ENCODE measurements at regions not wholly inside any gene's neighbourhood (a gene's known extent, or its start where the extent isn't known, plus 50 kb on each side); places are given as distances from the start of the nearest gene placed in this dataset.

- no peak for DNase-seq (ENCODE audit: low read depth in 4 of 4, low spot score in 3 of 4)
Observed at GRCh38 chr1:188325211-188325610, 1496.5 kb downstream of the PLA2G4A start.

GRCh38 chr1:188343914-188344313, 1515.2 kb downstream of the PLA2G4A start:
- DNase-seq (ENCODE audit: low read depth in 4 of 4, low spot score in 3 of 4), result no peak

- DNase-seq (ENCODE audit: low read depth in 4 of 4, low spot score in 3 of 4), result no peak
Observed at GRCh38 chr1:188350104-188350503, 1521.4 kb downstream of the PLA2G4A start.

GRCh38 chr1:188355082-188355481, 1526.3 kb downstream of the PLA2G4A start:
- DNase-seq (ENCODE audit: low read depth in 4 of 4, low spot score in 3 of 4), result no peak

GRCh38 chr1:188355847-188356246, 1527.1 kb downstream of the PLA2G4A start:
- DNase-seq (ENCODE audit: low read depth in 4 of 4, low spot score in 3 of 4), result no peak

- DNase-seq (ENCODE audit: low read depth in 4 of 4, low spot score in 3 of 4), result no peak
Observed at GRCh38 chr1:188359315-188359714, 1530.6 kb downstream of the PLA2G4A start.

- DNase-seq (ENCODE audit: low read depth in 4 of 4, low spot score in 3 of 4), result no peak
Observed at GRCh38 chr1:188363943-188364342, 1535.2 kb downstream of the PLA2G4A start.

- DNase-seq (ENCODE audit: low read depth in 4 of 4, low spot score in 3 of 4), result no peak
Observed at GRCh38 chr1:188364927-188365449, 1536.2 kb downstream of the PLA2G4A start.

GRCh38 chr1:188365874-188366273, 1537.1 kb downstream of the PLA2G4A start:
- no peak for DNase-seq (ENCODE audit: low read depth in 4 of 4, low spot score in 3 of 4)

- DNase-seq (ENCODE audit: low read depth in 4 of 4, low spot score in 3 of 4), result no peak
Observed at GRCh38 chr1:188367661-188368060, 1538.9 kb downstream of the PLA2G4A start.

- DNase-seq (ENCODE audit: low read depth in 4 of 4, low spot score in 3 of 4), result no peak
Observed at GRCh38 chr1:188371295-188371806, 1542.6 kb downstream of the PLA2G4A start.

GRCh38 chr1:188372821-188373220, 1544.1 kb downstream of the PLA2G4A start:
- DNase-seq (ENCODE audit: low read depth in 4 of 4, low spot score in 3 of 4), result no peak

- no peak for DNase-seq (ENCODE audit: low read depth in 4 of 4, low spot score in 3 of 4)
Observed at GRCh38 chr1:188382851-188383250, 1554.1 kb downstream of the PLA2G4A start.

- DNase-seq (ENCODE audit: low read depth in 4 of 4, low spot score in 3 of 4), result no peak
Observed at GRCh38 chr1:188386161-188386560, 1557.4 kb downstream of the PLA2G4A start.

GRCh38 chr1:188386666-188387065, 1557.9 kb downstream of the PLA2G4A start:
- DNase-seq (ENCODE audit: low read depth in 4 of 4, low spot score in 3 of 4), result no peak

GRCh38 chr1:188394677-188395076, 1565.9 kb downstream of the PLA2G4A start:
- no peak for DNase-seq (ENCODE audit: low read depth in 4 of 4, low spot score in 3 of 4)

GRCh38 chr1:188397521-188397920, 1568.8 kb downstream of the PLA2G4A start:
- DNase-seq (ENCODE audit: low read depth in 4 of 4, low spot score in 3 of 4), result no peak

GRCh38 chr1:188402986-188403385, 1574.2 kb downstream of the PLA2G4A start:
- no peak for DNase-seq (ENCODE audit: low read depth in 4 of 4, low spot score in 3 of 4)

- DNase-seq (ENCODE audit: low read depth in 4 of 4, low spot score in 3 of 4), result no peak
Observed at GRCh38 chr1:188406636-188407035, 1577.9 kb downstream of the PLA2G4A start.

GRCh38 chr1:188420177-188420576, 1591.4 kb downstream of the PLA2G4A start:
- DNase-seq (ENCODE audit: low read depth in 4 of 4, low spot score in 3 of 4), result no peak

GRCh38 chr1:188423073-188423472, 1594.3 kb downstream of the PLA2G4A start:
- no peak for DNase-seq (ENCODE audit: low read depth in 4 of 4, low spot score in 3 of 4)

GRCh38 chr1:188424176-188424575, 1595.4 kb downstream of the PLA2G4A start:
- no peak for DNase-seq (ENCODE audit: low read depth in 4 of 4, low spot score in 3 of 4)

GRCh38 chr1:188425687-188426086, 1596.9 kb downstream of the PLA2G4A start:
- no peak for DNase-seq (ENCODE audit: low read depth in 4 of 4, low spot score in 3 of 4)
